WERI-Rb-1 (cell line): ENCODE measurements at regions not wholly inside any gene's neighbourhood (a gene's known extent, or its start where the extent isn't known, plus 50 kb on each side); places are given as distances from the start of the nearest gene placed in this dataset.

ENCODE experiments used
- DNase-seq: peaks from one replicate; pipeline ENCODE4 v3.0.0-alpha.2; 2020
- H3K27ac ChIP-seq: fragments of 250-450 bp; sonication (Bioruptor Pico); 2 replicates; pipeline ENCODE4 v1.5.1; 2020; ENCODE audit warnings: mild to moderate bottlenecking, moderate library complexity
- H3K27me3 ChIP-seq: fragments of 250-450 bp; sonication (Bioruptor Pico); 2 replicates; pipeline ENCODE4 v1.5.1; 2021; ENCODE audit warnings: mild to moderate bottlenecking, low read depth, moderate library complexity; ENCODE audit not compliant: insufficient read depth, severe bottlenecking
- H3K36me3 ChIP-seq: fragments of 250-450 bp; sonication (Bioruptor Pico); 2 replicates; pipeline ENCODE4 v1.5.1; 2020; ENCODE audit warnings: mild to moderate bottlenecking, moderate library complexity
- H3K4me3 ChIP-seq: 2 replicates; pipeline ENCODE4 v1.5.1; 2011; ENCODE audit warnings: low read depth, mild to moderate bottlenecking, control low read depth, low read length
- H3K9me3 ChIP-seq: fragments of 250-450 bp; sonication (Bioruptor Pico); 2 replicates; pipeline ENCODE4 v1.5.1; 2021; ENCODE audit warnings: mild to moderate bottlenecking, moderate library complexity; ENCODE audit not compliant: severe bottlenecking
- CTCF ChIP-seq: IDR thresholded peaks from 2 replicates; pipeline ENCODE4 v1.5.1; 2011; ENCODE audit warnings: low read depth, mild to moderate bottlenecking, control low read depth, inconsistent platforms, low read length

- no peak overlapping the region for H3K27ac ChIP-seq
- DNase-seq: no peak
- no peaks in the 10 kb centered on the region for H3K9me3 ChIP-seq
- no peaks in the 10 kb centered on the region for H3K36me3 ChIP-seq
- peaks cover 22% of the 10 kb centered on the region for H3K27me3 ChIP-seq
- H3K4me3 ChIP-seq: no peak overlapping the region
- TF ChIP-seq CTCF: no peak
These were observed 519.2 kb upstream of the SPHKAP start for GRCh38 chr2:228700638-228701037.

- H3K27ac ChIP-seq: no peak overlapping the region
- no peak for DNase-seq
- no peaks in the 10 kb centered on the region for H3K9me3 ChIP-seq
- no peaks in the 10 kb centered on the region for H3K36me3 ChIP-seq
- no peak for TF ChIP-seq CTCF
- peaks cover 24% of the 10 kb centered on the region for H3K27me3 ChIP-seq
- no peak overlapping the region for H3K4me3 ChIP-seq
These were observed 518.4 kb upstream of the SPHKAP start for GRCh38 chr2:228699888-228700287.

DNA sequence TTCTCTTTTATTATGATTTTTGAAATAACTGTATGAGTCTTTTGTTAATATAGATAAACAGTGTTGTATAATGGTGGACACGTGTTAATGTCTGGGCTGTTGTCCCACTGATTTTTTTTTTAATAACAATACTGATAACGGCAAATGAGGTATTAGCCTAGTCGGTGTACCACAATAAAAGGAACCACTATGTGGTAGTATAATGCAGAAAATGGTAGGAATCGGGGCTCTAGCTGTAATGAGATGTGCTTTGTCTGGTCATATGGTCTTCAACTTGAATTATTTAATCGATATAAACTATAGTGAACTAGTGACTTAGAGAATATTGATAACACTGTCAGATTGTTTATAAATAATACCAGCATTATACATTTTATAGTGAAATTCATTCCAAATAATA lies 517.9 kb upstream of the SPHKAP start:
- no peak for DNase-seq
- Histone ChIP-seq H3K36me3 (no peaks in the 10 kb centered on the region), H3K4me3 (no peak overlapping the region), H3K27ac (no peak overlapping the region), H3K27me3 (peaks cover 20% of the 10 kb centered on the region), H3K9me3 (no peaks in the 10 kb centered on the region)
- no peak for TF ChIP-seq CTCF

DNA sequence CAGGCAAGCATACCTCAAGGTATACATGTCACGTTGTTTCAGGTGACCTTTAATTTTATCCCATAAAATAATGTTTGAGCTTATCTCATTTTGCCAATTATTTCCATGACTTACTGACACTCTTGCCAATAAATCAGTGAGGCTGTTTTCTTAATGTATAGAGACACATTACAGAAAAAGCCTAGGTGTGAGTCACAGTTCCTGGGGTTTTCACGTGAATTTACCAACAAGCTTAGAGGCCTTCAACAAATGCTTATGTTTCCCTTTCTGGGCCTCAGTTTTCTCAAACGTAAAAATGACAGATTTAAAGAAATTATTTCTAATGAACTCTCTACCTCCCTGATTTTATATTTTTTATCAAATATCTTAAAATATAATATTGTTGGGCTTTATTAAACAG lies 517.5 kb upstream of the SPHKAP start:
- no peak overlapping the region for H3K4me3 ChIP-seq
- no peak for DNase-seq
- no peaks in the 10 kb centered on the region for H3K9me3 ChIP-seq
- no peak for TF ChIP-seq CTCF
- peaks cover 22% of the 10 kb centered on the region for H3K27me3 ChIP-seq
- no peaks in the 10 kb centered on the region for H3K36me3 ChIP-seq
- no peak overlapping the region for H3K27ac ChIP-seq

- Histone ChIP-seq H3K27ac (no peak overlapping the region), H3K27me3 (peaks cover 26% of the 10 kb centered on the region), H3K4me3 (no peak overlapping the region), H3K9me3 (no peaks in the 10 kb centered on the region), H3K36me3 (no peaks in the 10 kb centered on the region)
- no peak for DNase-seq
- no peak for TF ChIP-seq CTCF
These were observed 516.0 kb upstream of the SPHKAP start for GRCh38 chr2:228697456-228697855.

DNA sequence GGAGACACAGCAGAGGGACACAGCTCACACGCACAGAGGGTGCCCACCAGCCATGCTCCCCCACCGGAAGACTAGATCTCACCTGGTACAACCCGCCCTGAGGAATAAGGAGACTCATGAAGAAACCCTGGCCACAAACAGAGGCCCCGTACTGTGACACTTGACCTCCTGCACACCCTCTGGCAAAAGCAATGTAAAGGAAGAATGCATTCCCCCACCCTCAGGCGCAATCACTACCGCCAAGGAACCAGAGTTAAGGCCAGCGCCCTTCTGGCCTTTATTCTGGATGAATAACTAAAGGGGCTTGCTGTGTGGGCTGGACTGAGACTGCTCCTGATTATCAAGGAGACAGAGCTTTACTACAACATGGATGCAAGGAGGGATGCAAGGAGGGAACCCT lies 509.2 kb upstream of the SPHKAP start:
- H3K27ac ChIP-seq: no peak overlapping the region
- DNase-seq: no peak
- no peak overlapping the region for H3K4me3 ChIP-seq
- H3K36me3 ChIP-seq: no peaks in the 10 kb centered on the region
- H3K9me3 ChIP-seq: no peaks in the 10 kb centered on the region
- peaks cover 60% of the 10 kb centered on the region for H3K27me3 ChIP-seq
- TF ChIP-seq CTCF: no peak
